Epidermal melanocyte (primary cell): ENCODE measurements at regions not wholly inside any gene's neighbourhood (a gene's known extent, or its start where the extent isn't known, plus 50 kb on each side); places are given as distances from the start of the nearest gene placed in this dataset.

Source experiments
- DNase-seq: peaks from one replicate; pipeline ENCODE4 v3.0.0; 2011; ENCODE audit warnings: low spot score; ENCODE audit not compliant: insufficient read length

- DNase-seq, result no peak
Measured at GRCh38 chr6:105966481-105966880, 119.7 kb upstream of the PRDM1 start.

- no peak for DNase-seq
Measured at GRCh38 chr6:105964979-105965760, 121.0 kb upstream of the PRDM1 start.

GRCh38 chr6:105954148-105954547 is 132.0 kb upstream of the PRDM1 start:
- DNase-seq, result no peak

GRCh38 chr6:105952772-105953690 is 133.1 kb upstream of the PRDM1 start:
- no peak for DNase-seq

- no peak for DNase-seq
Measured at GRCh38 chr6:105952326-105952725, 133.8 kb upstream of the PRDM1 start.

GRCh38 chr6:105951322-105951721 is 134.8 kb upstream of the PRDM1 start:
- DNase-seq, result no peak

GRCh38 chr6:105949869-105950268 is 136.3 kb upstream of the PRDM1 start:
- no peak for DNase-seq

- no peak for DNase-seq
Measured at GRCh38 chr6:105943514-105943913, 142.6 kb upstream of the PRDM1 start.

GRCh38 chr6:105941621-105942412 is 144.3 kb upstream of the PRDM1 start:
- DNase-seq, result no peak

- no peak for DNase-seq
Measured at GRCh38 chr6:105940990-105941389, 145.1 kb upstream of the PRDM1 start.

GRCh38 chr6:105936972-105937371 is 149.2 kb upstream of the PRDM1 start:
- no peak for DNase-seq

GRCh38 chr6:105935416-105935815 is 150.7 kb upstream of the PRDM1 start:
- no peak for DNase-seq

- DNase-seq, result no peak
Measured at GRCh38 chr6:105934708-105935107, 151.4 kb upstream of the PRDM1 start.

GRCh38 chr6:105932440-105932839 is 153.7 kb upstream of the PRDM1 start:
- no peak for DNase-seq

GRCh38 chr6:105929626-105930025 is 156.5 kb upstream of the PRDM1 start:
- no peak for DNase-seq

- no peak for DNase-seq
Measured at GRCh38 chr6:105926318-105926717, 159.8 kb upstream of the PRDM1 start.

- DNase-seq, result no peak
Measured at GRCh38 chr6:105925706-105926105, 160.4 kb upstream of the PRDM1 start.

GRCh38 chr6:105921781-105922180 is 164.4 kb upstream of the PRDM1 start:
- DNase-seq, result no peak

GRCh38 chr6:105920071-105920470 is 166.1 kb upstream of the PRDM1 start:
- no peak for DNase-seq

GRCh38 chr6:105917038-105917695 is 169.0 kb upstream of the PRDM1 start:
- DNase-seq, result no peak

GRCh38 chr6:105911106-105911629 is 175.0 kb upstream of the PRDM1 start:
- DNase-seq, result no peak
